ENCODE measurements at regions not wholly inside any gene's neighbourhood (a gene's known extent, or its start where the extent isn't known, plus 50 kb on each side); places are given as distances from the start of the nearest gene placed in this dataset.

DNA sequence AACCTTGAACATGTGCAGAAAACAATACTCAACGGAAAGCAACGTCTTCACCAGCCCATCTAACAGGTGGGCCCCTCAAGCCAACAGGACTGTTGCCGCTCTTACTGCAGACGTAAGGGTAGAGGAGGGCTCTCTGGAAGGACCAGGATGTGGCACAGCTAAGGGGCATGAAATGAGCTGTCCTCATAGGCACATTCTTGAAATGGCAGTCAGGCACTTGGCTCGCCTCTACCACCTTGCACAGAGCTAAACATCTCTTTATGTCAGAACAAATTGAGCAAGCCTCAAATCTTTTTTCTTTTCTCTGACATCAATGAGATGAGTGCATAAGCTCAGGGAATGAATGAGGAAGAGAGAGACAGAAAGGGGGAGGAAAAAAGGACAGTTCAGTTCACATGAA is 86.4 kb upstream of the ESRRG start:
- TF ChIP-seq HNRNPL (IDR thresholded peaks at IDR 0.05; ENCODE audit: low read depth, low read length) (no peak), GABPA (tag; conservative IDR thresholded peaks at IDR 0.05; ENCODE audit: low read depth) (no peak), FOXJ3 (CRISPR knock-in tag; IDR thresholded peaks at IDR 0.05) (no peak), CAMTA2 (CRISPR knock-in tag; conservative IDR thresholded peaks at IDR 0.05) (no peak), ZSCAN29 (IDR thresholded peaks at IDR 0.05) (no peak), ZBTB7A (IDR thresholded peaks at IDR 0.05; ENCODE audit: borderline replicate concordance, control insufficient read depth, low read depth, low read length) (no peak)
